GM19239 (cell line): ENCODE measurements at regions not wholly inside any gene's neighbourhood (a gene's known extent, or its start where the extent isn't known, plus 50 kb on each side); places are given as distances from the start of the nearest gene placed in this dataset.

Experiments used
- DNase-seq: peaks from one replicate; pipeline ENCODE4 v3.0.0; 2011; ENCODE audit warnings: low spot score; ENCODE audit not compliant: insufficient read length
- FAIRE-seq: peaks from 2 replicates; lab custom pipeline; 2011; peaks lifted over from hg19 to GRCh38; lab: Jason Lieb, UNC

DNA sequence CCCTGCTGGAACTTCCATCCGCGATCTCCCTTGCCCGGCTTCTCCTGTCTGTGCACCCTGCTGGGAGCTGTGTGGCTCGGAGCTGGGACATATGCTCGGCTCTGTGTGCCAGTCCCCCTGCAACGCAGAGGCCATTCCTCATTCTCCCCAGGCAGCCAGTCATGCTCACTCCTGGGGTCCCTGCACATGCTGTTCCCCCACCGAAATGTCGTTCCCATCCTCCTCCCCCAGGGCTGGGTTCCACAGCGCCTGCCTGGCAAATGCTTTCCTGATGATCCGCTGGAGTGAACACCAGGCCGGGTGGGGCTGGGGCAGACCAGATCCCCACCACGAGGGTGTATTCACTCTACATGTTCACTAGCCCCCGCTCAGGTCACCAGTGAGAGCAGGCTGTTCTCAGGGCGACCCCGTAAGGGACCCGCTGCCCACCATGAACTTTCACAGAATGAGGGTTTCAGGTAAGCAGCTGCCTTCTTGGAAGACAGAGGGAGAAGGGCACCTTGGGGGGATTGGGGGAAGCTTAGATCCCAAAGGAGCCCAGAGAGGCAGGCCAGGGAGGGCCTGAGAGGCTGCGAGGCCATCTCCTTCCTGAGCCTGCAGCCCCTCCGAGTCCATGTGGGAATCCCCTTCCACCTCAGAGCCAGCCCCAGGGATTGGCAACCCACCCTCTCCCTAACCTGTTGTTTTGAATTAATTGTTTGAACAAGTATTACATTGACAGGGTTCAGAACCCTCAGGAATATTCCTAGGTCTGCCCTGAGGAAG, 88.7 kb upstream of the IQSEC1 start:
- no peak for FAIRE-seq

DNA sequence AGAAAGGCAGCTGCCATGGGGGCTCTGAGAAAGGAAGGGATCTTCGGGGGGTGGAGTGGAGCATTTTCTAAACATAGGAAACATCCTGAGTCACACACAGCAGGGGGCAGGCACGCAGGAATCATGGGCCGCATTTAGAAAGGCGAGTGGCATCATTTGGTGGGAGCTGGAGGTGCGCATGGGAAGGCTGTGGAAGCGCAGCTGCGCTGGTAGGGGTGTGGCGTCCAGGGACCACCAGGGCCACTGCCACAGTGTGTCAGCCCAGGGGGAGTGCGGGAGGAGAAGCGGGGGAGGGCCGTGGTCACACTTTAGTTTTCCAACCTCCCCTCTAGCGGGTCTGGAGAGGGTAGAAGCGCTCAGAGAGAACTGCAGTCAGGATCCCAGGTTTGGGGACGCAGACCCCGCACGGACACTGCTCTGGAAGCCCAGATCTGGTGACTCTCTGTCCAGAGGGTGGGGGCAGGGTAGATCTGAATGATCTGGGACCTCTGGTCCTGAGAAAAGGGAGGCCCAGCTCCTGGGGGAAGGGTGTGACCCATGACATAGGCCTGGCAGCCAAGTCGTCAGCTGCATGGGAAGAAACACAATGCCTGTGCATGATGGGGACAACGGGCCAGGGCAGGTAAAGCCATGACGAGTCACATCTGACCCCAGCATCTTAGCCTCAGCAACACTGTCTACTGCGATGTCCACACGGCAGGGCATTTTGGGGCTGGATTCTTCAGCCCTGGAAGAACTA, 88.0 kb upstream of the IQSEC1 start:
- DNase-seq (no peak), FAIRE-seq (no peak)

More for the DNA sequence above, 88.7 kb upstream of the IQSEC1 start:
- no peak for DNase-seq

DNA sequence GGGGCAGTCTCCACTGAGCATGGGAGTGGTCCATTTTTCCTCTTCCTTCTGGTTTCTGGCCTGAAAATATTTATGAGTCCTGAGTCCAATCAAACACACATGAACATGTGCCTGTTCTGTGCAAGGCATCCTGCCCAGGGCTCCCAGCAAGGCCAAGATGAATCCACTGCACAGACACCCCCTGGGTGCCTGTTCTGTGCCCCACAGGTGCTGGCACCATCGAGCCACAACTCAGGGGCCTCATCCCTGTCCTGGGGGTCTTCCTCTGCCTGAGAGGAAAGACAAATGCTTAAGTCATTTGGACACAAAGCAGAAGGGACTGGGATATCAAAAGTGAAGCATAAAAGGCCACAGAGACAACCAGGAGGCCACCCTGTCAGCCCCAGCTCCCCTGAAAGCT, 87.4 kb upstream of the IQSEC1 start:
- FAIRE-seq = no peak
- DNase-seq = no peak

DNA sequence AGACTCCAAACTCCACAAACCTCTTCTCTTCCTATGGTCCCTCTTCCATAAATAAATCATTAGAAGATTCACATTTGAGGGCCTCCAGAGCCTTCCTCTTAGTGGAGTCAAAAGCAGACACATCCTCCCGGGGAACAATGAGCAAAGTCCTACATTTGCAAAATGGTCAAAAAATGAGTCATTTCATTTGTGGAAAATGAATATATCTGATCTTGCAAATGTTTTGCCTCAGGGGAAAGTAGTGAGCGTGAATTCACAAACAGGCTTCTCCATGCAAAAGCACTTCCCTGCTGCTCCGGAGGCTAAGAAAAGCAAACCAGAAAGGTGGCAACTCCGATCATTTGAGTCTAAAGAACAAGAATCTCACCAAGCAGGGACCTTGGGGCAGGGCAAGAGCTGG, 86.7 kb upstream of the IQSEC1 start:
- FAIRE-seq (no peak), DNase-seq (no peak)

DNA sequence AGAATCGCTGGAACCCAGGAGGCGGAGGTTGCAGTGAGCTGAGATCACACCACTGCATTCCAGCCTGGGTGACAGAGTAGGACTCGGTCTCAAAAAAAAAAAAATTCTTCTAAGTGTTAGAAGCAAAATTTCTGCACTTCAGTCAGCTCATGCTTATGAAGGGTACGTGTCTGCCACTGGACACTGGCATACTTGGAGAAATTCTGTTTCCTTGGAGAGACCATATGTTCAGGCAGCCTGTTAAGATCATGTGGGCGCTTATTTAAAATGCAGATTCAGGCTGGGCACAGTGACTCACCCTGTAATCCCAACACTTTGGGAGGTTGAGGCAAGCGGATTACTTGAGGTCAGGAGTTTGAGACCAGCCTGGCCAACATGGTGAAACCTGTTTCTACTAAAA, 85.6 kb upstream of the IQSEC1 start:
- DNase-seq (no peak), FAIRE-seq (no peak)

DNA sequence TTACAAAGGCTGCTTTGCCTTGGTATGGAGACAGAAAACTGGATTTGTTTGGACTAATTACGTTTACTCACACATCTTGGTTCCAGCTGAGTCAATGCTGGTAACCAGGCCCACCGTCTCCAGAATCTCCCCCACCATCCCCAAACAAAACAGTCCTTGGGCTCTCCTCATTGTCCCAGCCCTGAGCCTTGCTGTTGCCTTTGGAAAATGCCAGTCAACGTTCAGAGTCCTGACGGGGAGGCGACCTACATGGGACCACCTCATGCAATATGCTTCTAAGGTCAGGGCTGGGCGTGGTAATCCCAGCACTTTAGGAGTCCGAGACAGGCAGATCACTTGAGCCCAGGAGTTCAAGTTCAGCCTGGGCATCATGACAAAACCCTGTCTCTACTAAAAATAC, 85.2 kb upstream of the IQSEC1 start:
- FAIRE-seq (no peak), DNase-seq (no peak)

DNA sequence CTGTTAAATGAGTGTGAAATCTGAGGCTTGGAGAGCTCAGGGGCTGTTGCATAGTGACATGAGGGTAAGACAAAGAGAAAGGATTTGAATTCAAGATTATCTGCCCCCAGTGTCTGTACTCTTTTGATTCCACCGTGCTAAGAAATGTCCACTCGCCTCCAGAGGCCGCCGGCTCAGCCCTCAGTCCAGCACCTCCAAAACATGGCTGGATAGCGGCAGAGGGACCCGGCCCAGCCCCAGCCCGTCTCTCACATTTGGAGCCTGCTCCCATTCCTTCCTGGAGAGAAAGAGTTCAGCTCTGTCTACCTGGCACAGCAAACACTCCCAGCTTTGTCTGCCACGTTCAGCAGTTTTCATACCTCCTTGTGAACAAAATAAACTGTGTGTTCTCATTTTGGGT, 84.8 kb upstream of the IQSEC1 start:
- DNase-seq (no peak), FAIRE-seq (no peak)

DNA sequence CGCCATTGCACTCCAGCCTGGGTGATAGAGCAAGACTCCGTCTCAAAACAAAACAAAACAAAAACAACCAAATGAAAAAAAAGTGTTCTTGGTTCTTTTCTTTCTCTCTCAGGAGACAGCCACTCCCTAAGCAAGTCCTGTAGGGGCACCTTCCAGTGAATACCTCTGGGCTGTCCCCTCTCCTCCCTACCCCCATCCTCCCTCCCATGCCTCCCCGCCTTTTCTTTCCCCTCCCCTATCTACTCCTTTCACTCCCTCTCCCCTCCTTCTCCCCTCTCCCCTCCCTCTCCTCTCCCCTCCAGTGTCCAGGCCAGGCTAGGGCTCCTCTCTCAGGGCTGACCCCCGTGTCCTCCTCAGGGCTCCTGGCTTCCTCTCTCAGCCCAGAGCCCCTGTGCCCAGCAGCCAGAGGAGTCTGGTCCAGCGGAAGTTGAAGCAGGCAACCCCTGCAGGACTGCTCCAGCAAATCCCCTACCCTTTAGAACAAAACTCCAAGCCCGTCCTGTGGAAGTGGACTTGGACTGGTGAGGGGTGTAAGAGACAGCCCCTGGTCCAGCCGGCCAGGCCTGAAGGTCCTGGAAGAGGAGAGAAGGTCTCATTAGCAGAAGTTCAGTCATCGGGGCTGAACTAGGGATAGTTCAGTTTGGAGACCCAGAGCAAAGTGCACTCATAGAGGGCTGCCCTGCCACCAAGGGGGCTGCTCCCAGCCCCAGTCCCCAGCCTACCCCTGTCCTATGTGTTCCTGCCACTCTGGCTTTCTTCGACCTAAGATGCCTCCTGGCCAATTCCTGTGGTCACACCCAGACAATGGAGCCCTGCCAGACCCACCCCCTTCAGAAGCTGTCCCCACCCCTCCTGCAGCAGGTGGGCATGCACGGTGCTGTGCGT, 79.8 kb upstream of the IQSEC1 start:
- FAIRE-seq (no peak), DNase-seq (no peak)

DNA sequence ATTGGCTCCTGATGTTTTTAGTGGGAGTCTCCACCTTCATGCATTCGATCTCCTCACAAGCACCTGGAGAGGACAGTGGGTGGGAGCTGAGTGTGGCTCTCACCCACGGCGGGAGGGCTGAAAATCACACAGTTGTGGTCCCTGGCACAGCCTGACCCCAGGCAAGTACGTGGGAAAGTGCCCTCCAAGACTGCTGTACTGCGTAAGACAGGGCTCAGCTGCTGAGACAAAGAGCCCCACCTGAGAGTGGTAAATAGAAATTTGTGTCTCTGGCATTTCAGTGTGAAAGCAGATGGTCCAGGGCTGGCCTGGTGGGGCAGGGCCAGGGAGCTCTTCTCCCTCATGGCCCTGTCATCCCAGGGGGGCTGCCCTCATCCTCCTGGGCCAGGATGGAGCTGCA, 77.4 kb upstream of the IQSEC1 start:
- no peak for FAIRE-seq
- no peak for DNase-seq

DNA sequence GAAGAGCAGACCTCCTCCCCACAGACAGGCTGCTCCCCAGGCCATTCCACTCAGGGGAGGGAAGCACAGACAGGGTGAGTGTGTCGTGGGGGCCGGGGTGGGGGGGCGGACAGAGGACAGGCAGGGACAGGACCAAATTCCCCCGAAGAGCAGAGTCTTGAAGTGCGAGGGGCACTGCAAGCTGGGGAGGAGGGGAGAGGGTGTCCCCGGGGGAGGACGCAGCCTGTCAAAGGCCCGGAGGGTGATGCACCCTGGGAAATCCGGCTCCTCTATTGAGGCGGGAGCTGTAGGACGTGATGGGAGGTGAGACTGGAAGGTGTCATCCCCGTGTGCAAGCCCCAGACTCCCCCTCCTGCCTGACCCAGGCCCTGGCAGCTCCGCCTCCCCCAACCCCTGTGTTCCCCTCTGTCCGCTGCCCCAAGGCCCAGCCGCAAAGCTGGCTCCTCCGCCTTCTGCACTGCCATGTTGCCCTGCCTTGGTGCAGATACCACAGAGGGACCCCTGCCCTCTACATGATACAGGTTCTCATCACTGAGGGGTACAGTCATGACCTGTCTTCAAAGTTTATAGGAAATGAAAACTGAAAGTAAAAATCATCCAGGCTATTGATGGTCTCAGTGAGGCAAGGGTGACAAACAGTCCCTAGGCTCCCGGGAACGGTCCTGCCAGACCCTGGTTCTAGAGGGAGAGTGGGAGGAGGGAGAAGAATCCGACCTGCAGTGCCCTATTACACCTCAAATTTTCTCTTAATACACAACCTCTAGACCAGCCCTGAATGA, 76.3 kb upstream of the IQSEC1 start:
- DNase-seq (no peak), FAIRE-seq (peak; percentile 66)

DNA sequence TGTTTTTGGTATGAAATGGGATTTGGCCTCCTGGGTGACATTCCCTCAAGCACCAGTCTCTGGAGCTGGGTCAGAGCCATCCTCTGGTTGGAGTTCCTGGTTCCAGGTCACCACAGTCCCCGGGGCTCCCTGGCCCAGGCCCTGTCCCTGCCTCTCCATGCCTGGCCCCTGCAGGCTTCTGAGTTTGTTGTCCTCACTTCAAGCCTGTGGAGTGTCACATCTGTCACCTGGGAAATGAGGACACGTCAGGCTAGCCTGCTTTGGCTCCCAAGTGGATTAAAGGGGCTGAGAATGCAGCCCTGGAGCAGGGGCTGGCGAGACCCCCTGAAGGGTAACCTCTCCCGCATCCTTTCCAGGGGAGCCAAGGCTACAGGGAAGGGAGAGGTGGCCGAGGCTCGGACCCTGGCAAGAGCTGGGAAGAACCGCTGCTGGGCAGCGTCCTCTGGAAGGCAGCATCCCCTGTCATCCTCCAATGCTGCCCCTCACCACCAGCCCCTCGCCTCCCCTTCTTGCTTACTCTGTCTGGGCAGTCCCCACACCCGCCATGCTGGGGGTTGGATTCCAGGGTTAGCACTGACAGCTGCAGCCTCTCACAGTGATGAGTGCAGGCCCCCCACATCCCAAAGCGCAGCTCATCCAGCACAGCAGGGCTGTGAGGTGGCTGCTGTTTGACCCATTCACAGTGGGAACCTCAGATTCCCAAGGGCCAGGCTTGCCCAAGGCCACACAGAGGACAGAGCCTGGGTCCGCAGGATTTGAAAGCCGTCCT, 75.5 kb upstream of the IQSEC1 start:
- DNase-seq (no peak), FAIRE-seq (no peak)

DNA sequence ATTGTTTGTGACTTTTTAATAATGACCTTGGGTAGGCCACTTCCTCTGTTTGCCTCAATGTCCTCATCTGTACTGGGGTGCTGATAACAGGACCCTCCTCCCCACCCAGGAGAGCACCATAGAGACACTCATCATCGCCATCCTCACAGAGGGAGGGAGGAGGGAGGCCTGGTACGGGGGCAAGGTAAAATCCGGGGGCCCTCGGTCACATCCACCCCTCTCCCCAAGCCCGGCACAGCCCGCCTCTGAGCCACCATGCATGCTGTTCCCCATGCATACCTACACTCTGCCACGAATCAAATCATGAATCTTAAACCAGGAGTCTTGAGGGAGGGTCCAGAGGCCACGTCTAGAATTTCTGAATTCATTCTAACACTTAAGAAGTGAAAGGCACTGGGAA, 74.9 kb upstream of the IQSEC1 start:
- no peak for FAIRE-seq

DNA sequence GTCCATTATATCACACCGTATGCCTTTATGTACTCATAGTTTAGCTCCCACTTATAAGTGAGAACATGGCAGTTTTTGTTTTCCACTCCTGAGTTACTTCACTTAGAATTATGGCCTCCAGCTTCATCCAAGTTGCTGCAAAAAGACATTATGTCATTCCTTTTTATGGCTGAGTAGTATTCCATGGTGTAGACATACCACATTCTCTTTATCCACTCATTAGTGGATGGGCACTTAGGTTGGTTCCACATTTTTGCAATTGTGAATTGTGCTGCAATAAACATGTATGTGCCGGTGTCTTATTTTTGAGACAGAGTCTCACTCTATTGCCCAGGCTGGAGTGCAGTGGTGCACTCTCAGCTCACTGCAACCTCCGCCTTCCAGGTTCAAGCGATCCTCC, 74.1 kb upstream of the IQSEC1 start:
- FAIRE-seq (no peak), DNase-seq (no peak)

More for the DNA sequence above, 74.9 kb upstream of the IQSEC1 start:
- DNase-seq = no peak

DNA sequence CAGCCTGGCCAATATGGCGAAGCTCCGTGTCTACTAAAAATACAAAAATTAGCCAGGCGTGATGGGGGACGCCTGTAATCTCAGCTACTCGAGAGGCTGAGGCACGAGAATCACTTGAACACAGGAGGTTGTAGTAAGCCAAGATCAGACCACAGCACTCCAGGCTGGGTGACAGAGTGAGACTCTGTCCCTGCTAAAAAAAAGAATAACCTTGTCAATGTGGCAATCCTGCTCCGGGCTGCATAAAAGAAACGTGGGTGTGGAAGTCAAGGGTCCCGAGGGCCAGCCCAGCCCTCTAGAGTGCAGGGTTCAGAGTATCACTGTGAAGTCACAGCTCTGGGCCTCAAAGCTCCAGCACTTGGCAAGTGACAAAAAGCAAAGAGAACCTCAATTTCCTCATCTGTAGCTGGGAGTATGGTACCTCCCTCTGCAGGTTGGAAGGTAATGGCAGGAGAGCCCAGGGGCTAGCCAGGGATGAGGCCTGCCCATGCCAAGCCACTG, 73.5 kb upstream of the IQSEC1 start:
- no peak for FAIRE-seq
- DNase-seq = no peak

DNA sequence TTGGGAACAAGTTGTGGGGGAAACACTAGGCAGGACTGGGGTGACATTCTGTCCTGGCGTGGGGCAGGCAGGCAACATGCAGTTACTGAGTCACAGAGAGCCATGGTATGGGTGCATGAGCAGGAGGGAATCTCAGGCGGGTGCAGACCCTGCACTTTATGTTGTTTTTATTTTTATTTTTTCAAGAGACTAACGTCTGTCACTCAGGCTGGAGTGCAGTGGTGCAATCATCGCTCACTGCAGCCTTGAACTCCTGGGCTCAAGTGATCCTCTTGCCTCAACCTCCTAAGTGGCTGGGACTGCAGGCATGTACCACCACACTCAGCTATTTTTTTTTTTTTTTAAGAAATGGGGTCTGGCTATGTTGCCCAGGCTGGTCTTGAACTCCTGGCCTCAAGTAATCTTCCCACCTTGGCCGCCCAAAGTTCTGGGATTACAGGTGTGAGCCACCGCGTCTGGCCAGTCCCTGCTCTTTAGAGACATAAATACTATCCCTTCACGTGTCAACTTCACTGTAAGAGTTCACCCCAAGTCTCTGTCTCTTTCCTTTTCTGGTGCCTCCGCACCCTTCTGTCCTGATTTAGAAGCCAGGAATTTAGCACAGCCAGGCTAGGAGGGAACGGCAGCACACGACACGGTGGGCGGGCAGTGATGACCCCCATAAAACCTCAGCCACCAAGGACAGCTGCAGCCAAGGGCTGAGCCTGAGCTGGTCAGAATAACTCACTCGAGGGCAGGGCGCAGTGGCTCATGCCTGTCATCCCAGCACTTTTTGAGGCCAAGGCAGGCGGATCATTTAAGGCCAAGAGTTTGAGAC, 72.8 kb upstream of the IQSEC1 start:
- no peak for FAIRE-seq
- no peak for DNase-seq

DNA sequence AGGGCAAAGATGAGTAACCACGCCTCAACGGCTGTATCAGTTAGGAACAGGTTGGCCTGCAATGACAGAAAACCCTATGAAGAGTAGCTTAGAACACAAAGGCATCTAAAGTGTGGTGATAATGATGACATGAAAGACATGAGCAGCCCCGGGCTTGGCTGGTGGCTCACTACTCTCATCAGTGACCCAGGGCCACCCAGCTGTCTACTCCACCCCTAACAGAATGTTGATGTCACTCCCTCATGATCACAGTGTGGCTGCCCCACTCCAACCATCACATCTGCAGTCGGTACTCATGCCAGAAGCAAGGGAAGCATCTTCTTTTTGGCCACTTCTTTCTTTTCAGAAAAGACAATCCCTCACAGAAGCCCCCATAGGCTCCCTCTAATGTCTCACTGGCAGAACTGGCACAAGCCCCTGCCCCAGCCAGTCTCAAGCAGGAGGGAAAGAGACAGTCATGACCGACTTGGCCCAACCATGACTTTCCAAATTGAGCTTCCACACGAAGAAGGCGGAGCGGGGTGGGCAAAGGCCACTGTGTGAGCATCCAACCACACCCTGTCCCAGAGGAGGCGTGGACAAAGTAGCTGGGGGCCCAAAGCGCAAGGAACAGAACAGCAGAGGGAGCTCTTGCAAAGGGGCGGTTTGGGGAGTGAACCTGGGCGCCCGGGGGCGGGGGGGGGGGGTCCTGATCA, 72.0 kb upstream of the IQSEC1 start:
- no peak for FAIRE-seq

DNA sequence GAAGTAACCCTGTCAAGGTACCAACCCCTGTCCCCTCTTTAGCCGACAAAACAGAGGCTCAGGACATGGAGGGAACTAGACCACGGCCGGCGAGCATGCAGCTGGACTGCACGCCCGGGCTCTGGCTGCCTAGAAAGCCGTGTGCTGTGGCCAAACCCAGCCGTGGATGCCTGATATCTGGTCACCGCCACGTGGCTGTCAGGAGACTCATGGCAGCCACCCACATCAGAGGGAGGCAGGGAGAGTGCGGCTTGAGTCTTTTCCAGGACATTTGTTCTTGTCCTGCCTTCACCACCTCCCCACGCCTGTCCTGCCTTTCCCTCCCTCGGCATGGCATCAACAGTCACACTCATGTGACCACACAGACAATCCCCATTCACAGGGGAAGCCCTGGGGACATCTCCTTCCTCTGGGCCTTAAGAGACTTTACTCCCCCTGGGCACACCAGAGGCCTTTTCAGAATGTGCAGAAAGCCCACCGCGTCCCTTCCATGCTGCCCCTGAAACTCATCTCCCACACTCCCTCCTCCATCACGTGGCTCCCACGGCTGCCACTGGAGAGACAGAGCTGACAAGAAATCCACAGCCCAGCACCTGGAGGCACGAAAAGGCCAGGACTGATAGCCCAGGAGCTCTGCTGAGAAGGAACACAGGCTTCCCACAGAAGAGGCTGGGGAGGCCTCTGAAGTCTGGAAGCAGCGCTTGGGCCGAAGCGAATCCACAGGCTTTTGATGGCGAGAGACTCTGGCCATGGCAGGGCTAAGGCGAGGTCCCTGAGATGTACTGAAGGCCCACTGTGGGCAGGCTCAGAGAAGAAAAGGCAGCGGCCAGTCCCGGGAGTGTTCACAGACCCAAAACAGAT, 71.2 kb upstream of the IQSEC1 start:
- DNase-seq (no peak), FAIRE-seq (no peak)

More for the DNA sequence above, 72.0 kb upstream of the IQSEC1 start:
- DNase-seq = no peak
